ENCODE measurements at regions not wholly inside any gene's neighbourhood (a gene's known extent, or its start where the extent isn't known, plus 50 kb on each side); places are given as distances from the start of the nearest gene placed in this dataset.

DNA sequence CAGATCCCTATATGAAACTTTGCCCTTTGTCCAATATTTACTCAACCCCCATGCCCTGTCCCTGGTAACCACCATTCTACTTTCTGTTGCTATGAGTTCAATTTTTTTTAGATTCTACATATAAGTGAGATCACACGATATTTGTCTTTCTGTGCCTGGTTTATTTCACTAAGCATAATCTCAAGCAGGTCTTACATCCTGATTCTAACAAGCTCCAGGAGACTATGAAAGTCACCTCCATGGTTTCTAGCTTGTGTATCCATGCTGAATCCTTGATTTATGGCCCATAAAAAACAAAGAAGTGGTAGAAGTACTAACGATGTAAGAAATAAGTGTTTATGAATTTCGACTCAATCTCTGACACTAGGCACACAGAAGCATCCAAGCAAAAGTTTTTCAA lies 68.0 kb downstream of the OR5AK2 start:
- no peak overlapping the region for H2BK12ac ChIP-seq (ENCODE audit: insufficient read length, low read depth, low read length)
- no peak overlapping the region for H3K4me2 ChIP-seq (ENCODE audit: insufficient read depth, insufficient read length, low read length)
- no peak overlapping the region for H4K5ac ChIP-seq (ENCODE audit: insufficient read length, low read depth, low read length)
- no peak overlapping the region for H3K56ac ChIP-seq (ENCODE audit: insufficient read length, low read depth, low read length)
- H2AK5ac ChIP-seq (ENCODE audit: insufficient read length, low read length), result no peak overlapping the region
- no peak overlapping the region for H2BK120ac ChIP-seq (ENCODE audit: low read depth, low read length, poor library complexity, severe bottlenecking)
- H3K36me3 Mint-ChIP-seq (ENCODE audit: insufficient read depth in 1 of 3, low read depth in 3 of 3), result peaks cover 0 to 9% (median 6%) of the 10 kb centered on the region in 3 experiments; a peak in 3 of 7 replicates
- H3K4me1 ChIP-seq (ENCODE audit: insufficient read depth, low read length), result no peaks in the 10 kb centered on the region
- no peak overlapping the region for H3K27ac ChIP-seq (ENCODE audit: insufficient read length, low read depth, low read length)
- H4K20me1 ChIP-seq (ENCODE audit: control insufficient read depth, insufficient read depth, insufficient read length), result no peaks in the 10 kb centered on the region
- no peak overlapping the region for H3K27ac Mint-ChIP-seq
- no CpG with 5 or more reads among the region's 3 CpGs for WGBS (ENCODE audit: extremely low coverage, insufficient read length, low lambda C conversion rate)
- H3K9me3 ChIP-seq (ENCODE audit: control insufficient read depth, low read depth, low read length), result no peaks in the 10 kb centered on the region
- no peak overlapping the region for H2BK15ac ChIP-seq (ENCODE audit: low read depth, low read length)
- H4K91ac ChIP-seq (ENCODE audit: insufficient read length, low read depth, low read length), result no peak overlapping the region
- H2BK20ac ChIP-seq (ENCODE audit: low read depth, low read length, poor library complexity, severe bottlenecking), result no peak overlapping the region
- H3K27me3 Mint-ChIP-seq (ENCODE audit: low read depth), result no peaks in the 10 kb centered on the region; the same call in 1 of the 2 replicates
- H3K9me3 Mint-ChIP-seq, result peaks cover 8 to 20% of the 10 kb centered on the region in 2 experiments
- H3K23ac ChIP-seq (ENCODE audit: insufficient read length, low read depth, low read length), result no peak overlapping the region
- H3K18ac ChIP-seq (ENCODE audit: insufficient read length, low read depth, low read length), result no peak overlapping the region
- H3K79me1 ChIP-seq (ENCODE audit: insufficient read depth, low read depth, low read length, poor library complexity, severe bottlenecking), result no peaks in the 10 kb centered on the region
- H2BK5ac ChIP-seq (ENCODE audit: insufficient read length, low read length), result no peak overlapping the region
- H3K23me2 ChIP-seq (ENCODE audit: insufficient read length, low read depth, low read length, poor library complexity, severe bottlenecking), result no peaks in the 10 kb centered on the region
- no peak overlapping the region for H3K4ac ChIP-seq (ENCODE audit: low read depth, low read length)
- no peak overlapping the region for H3K4me3 Mint-ChIP-seq
- H3K79me2 ChIP-seq (ENCODE audit: insufficient read depth, low read length), result no peaks in the 10 kb centered on the region
- no peak for DNase-seq
- H3T11ph ChIP-seq (ENCODE audit: low read length), result no peak overlapping the region
- H4K8ac ChIP-seq (replicated peaks; ENCODE audit: insufficient read length, low read depth, low read length), result no peak overlapping the region
- no peaks in the 10 kb centered on the region for H3K4me1 Mint-ChIP-seq
- TF ChIP-seq, protein P1, sequence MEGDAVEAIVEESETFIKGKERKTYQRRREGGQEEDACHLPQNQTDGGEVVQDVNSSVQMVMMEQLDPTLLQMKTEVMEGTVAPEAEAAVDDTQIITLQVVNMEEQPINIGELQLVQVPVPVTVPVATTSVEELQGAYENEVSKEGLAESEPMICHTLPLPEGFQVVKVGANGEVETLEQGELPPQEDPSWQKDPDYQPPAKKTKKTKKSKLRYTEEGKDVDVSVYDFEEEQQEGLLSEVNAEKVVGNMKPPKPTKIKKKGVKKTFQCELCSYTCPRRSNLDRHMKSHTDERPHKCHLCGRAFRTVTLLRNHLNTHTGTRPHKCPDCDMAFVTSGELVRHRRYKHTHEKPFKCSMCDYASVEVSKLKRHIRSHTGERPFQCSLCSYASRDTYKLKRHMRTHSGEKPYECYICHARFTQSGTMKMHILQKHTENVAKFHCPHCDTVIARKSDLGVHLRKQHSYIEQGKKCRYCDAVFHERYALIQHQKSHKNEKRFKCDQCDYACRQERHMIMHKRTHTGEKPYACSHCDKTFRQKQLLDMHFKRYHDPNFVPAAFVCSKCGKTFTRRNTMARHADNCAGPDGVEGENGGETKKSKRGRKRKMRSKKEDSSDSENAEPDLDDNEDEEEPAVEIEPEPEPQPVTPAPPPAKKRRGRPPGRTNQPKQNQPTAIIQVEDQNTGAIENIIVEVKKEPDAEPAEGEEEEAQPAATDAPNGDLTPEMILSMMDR (conservative IDR thresholded peaks at IDR 0.05), result no peak
- H3K9ac ChIP-seq (ENCODE audit: extremely low read depth, insufficient read length, low read length), result no peak overlapping the region
- H3K27me3 ChIP-seq (ENCODE audit: insufficient read depth, low read length), result no peaks in the 10 kb centered on the region
- H3K14ac ChIP-seq (ENCODE audit: insufficient read depth, low read length), result no peak overlapping the region
- H2AFZ ChIP-seq (ENCODE audit: low read length), result no peak overlapping the region
